G401 (cell line): ENCODE measurements at regions not wholly inside any gene's neighbourhood (a gene's known extent, or its start where the extent isn't known, plus 50 kb on each side); places are given as distances from the start of the nearest gene placed in this dataset.

Experiments
- DNase-seq: peaks from one replicate; pipeline ENCODE4 v3.0.0-alpha.2; 2015; ENCODE audit warnings: low spot score
- in situ Hi-C: cut with HindIII; loops from 2 replicates; pipeline ENCODE4 v1.10.0; 2016; ENCODE audit warnings: low sequenced_read_pairs, mixed read lengths

DNA sequence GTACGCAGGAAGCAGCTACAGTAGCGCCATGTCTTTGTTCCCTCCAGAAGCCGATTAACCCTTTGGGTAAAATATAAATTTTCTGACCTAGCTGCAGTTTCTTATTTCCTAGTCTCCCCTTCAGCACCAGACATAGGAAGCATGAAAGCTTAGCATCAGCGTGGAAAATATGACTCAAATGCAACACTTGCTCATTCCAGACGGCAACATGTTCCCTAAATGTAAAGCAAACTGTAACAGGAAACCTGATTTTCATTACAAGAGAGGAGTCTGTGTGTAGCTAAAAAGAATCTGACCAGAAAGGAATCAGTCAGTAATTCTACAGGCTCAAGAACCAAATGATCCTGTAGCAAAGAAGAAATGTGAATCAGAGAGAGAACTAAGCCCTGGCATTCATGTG is 219.2 kb downstream of the C7orf25 start:
- in situ Hi-C loops: no loop called here

DNA sequence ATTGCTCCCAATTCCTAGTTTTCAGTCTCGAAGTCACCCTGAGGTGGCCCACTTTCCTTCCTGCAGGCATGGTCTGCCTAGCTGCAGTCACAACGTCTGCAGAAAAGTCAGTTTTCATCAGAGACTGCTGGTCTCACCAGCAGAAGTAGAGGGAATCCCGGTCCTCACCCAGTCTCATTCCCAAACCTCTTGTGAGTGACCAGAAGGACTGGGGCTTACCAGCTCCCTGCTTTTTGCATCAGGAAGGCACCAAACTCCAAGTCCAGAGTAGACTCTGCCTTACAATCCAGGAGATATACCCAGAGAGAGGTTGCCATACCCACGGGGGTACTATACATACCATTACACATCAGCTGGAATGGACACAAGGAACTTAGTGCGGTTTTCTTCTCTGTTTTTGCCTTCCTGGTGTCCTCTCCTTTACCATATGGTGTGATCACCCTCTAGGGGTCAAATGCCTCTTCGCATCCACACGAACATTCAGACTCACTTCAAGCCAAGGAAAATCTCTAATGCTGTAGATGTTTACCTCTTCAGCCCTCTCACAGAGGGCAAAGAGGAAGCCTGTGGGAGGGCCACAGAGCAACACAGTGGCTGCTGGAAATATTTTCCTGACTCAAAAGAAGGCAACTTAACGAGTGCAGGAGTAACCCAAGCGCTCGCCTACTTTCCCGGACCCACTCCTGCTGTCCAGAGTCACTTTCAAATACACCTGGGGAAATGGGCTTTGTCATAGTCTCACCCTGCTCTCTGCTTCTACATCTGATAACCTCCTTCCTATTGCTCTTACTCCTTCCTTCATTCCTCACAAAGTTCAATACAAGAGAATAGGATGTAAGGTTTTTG is 220.9 kb downstream of the C7orf25 start:
- DNase-seq: peak; percentile 17
- in situ Hi-C loops: no loop called here

More for the DNA sequence above, 219.2 kb downstream of the C7orf25 start:
- no peak for DNase-seq

DNA sequence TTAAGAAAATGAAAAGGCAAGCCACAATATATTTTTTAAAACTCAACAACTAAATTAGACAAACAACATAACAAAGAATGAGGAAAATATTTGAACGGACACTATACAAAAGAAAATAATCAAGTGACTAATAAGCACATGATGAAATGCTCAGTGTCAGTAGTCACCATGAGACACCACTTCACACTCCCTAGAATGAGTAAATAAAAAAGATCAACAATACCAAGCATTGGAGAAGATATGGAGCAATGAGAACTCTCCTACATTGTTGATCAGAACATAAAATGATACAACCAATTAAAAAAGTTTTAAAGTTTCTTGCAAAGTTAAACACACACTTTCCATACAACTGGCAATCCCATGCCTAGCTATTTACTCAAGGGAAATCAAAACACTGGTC is 222.2 kb downstream of the C7orf25 start:
- no peak for DNase-seq
- in situ Hi-C loops: no loop called here

GRCh38 chr7:42688056-42688371 is 223.9 kb downstream of the C7orf25 start:
- in situ Hi-C loops: no loop called here
- no peak for DNase-seq

- in situ Hi-C loops: no loop called here
- DNase-seq: no peak
Measured at GRCh38 chr7:42687211-42688055, 224.4 kb downstream of the C7orf25 start.

GRCh38 chr7:42686594-42687156 is 225.2 kb downstream of the C7orf25 start:
- in situ Hi-C loops: no loop called here
- no peak for DNase-seq

DNA sequence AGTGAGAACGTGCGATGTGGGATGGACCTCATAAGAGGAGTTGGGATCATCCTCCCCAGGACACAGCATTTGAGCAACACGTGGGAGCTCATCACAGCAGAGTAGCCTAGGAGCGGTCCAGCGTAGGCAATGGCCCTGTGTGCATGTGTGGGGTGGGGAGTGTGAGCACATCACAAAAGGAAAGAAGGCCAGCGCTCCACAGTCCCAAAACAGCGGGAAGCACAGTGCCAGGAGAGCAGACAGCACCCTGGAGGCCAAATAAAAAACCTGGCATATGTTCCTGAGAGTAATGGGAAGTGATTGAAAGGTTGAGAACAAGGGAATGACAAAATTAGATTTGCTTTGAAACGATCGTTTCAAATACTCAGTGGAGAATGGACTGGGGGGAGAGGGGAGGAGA is 226.0 kb downstream of the C7orf25 start:
- DNase-seq: no peak
- in situ Hi-C loops: no loop called here

- no peak for DNase-seq
- in situ Hi-C loops: no loop called here
Measured at GRCh38 chr7:42677751-42678699, 233.8 kb downstream of the C7orf25 start.

DNA sequence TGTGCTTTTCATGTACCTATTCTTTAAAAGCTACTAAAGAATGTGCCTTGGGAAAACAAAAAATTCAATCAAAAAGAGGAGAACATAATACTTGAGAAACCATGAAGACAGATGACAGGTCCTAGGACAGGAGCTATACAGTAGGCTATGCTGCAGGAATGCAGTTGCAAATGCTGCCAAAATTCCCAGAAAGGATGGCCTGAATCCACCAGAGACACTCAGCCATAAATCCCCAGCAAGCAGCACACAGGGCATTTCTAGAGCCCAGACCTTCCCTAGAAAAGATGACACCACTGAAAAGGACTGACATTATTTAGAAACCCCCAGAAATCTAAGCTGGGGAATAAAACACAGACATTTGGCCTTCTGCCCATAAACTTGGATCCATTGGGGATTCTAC is 237.3 kb downstream of the C7orf25 start:
- no peak for DNase-seq
- in situ Hi-C loops: no loop called here

DNA sequence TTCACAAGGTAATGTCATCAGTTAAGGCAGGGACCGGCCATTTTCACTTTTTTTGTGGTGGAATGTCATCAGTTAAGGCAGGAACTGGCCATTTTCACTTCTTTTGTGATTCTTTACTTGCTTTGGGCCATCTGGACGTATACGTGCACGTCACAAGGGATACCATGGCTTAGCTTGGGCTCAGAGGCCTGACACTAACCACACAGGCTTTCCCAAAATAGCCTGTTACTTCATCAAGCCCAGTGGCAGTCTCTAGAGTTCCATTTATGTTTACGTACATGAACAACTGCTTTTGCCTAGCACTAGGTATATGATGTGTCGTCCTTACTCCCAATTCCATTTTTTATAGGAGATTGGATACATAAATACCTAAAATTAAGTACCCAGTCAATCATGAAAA is 237.9 kb downstream of the C7orf25 start:
- DNase-seq: no peak
- in situ Hi-C loops: no loop called here

- in situ Hi-C loops: no loop called here
- no peak for DNase-seq
Measured at GRCh38 chr7:42672339-42672999, 239.4 kb downstream of the C7orf25 start.

GRCh38 chr7:42671627-42672026 is 240.2 kb downstream of the C7orf25 start:
- in situ Hi-C loops: no loop called here
- DNase-seq: no peak

GRCh38 chr7:42666994-42667393 is 244.9 kb downstream of the C7orf25 start:
- no peak for DNase-seq
- in situ Hi-C loops: no loop called here

DNA sequence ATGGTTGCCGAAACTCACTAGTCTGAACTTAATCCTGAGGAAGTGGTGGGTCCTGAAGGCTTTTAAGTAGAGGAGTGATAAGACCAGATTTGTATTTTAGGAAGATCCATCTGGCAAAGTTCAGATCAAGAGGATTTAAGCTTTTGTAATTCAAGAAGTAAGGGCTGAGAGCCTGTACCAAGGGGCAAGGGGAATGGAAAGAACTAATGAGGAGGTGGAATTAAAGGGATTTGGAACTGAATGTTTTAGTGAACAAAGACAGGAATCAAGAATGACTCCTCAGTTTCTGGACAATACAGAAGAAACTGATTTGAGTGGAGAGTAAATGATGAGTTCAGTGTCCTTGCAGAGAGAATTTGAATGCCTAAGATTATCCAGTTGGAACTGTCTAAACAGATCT is 249.0 kb downstream of the C7orf25 start:
- in situ Hi-C loops: no loop called here
- DNase-seq: peak; percentile 13

GRCh38 chr7:42661312-42661711 is 250.6 kb downstream of the C7orf25 start:
- in situ Hi-C loops: no loop called here

GRCh38 chr7:42650701-42651100 is 261.2 kb downstream of the C7orf25 start:
- in situ Hi-C loops: no loop called here
- peak; percentile 88 for DNase-seq

More at GRCh38 chr7:42661312-42661711, 250.6 kb downstream of the C7orf25 start:
- DNase-seq: no peak

- DNase-seq: no peak
Measured at GRCh38 chr7:42650171-42650570, 261.7 kb downstream of the C7orf25 start.

GRCh38 chr7:42645906-42646305 is 266.0 kb downstream of the C7orf25 start:
- in situ Hi-C loops: no loop called here
- DNase-seq: no peak

More at GRCh38 chr7:42650171-42650570, 261.7 kb downstream of the C7orf25 start:
- in situ Hi-C loops: no loop called here

GRCh38 chr7:42642699-42643098 is 269.2 kb downstream of the C7orf25 start:
- in situ Hi-C loops: no loop called here
- no peak for DNase-seq
